Astrocyte (in vitro differentiated cells and primary cell): ENCODE measurements at regions not wholly inside any gene's neighbourhood (a gene's known extent, or its start where the extent isn't known, plus 50 kb on each side); places are given as distances from the start of the nearest gene placed in this dataset.

ENCODE experiments used
- DNase-seq: peaks from one replicate; pipeline ENCODE4 v3.0.0-alpha.2; 2010; ENCODE audit warnings: low read depth
- FAIRE-seq: peaks from 2 replicates; lab custom pipeline; 2011; peaks lifted over from hg19 to GRCh38; lab: Jason Lieb, UNC
- H2AFZ ChIP-seq: 2 replicates; pipeline ENCODE4 v1.6.0; 2012; ENCODE audit warnings: low read depth, low read length, inconsistent platforms
- H3K27ac ChIP-seq: 2 replicates; pipeline ENCODE4 v1.5.1; 2011; ENCODE audit warnings: low read depth, low read length, inconsistent platforms
- H3K27me3 ChIP-seq: 2 replicates; pipeline ENCODE4 v1.6.0; 2011; ENCODE audit warnings: low read length, inconsistent platforms; ENCODE audit not compliant: insufficient read depth
- H3K36me3 ChIP-seq: 2 replicates; pipeline ENCODE4 v1.5.1; 2011; ENCODE audit warnings: low read length, inconsistent platforms; ENCODE audit not compliant: insufficient read depth
- H3K4me1 ChIP-seq: 2 replicates; pipeline ENCODE4 v1.5.1; 2011; ENCODE audit warnings: low read length, inconsistent platforms; ENCODE audit not compliant: insufficient read depth
- H3K4me2 ChIP-seq: 2 replicates; pipeline ENCODE4 v1.6.0; 2012; ENCODE audit warnings: low read length, inconsistent platforms
- H3K4me3 ChIP-seq: 2 replicates; pipeline ENCODE4 v1.5.1; 2011; ENCODE audit warnings: low read depth, mild to moderate bottlenecking, low read length, inconsistent platforms; ENCODE audit not compliant: insufficient read depth
- H3K79me2 ChIP-seq: 2 replicates; pipeline ENCODE4 v1.6.0; 2012; ENCODE audit warnings: mild to moderate bottlenecking, low read length, inconsistent platforms; ENCODE audit not compliant: insufficient read depth
- H3K9ac ChIP-seq: 2 replicates; pipeline ENCODE4 v1.6.0; 2012; ENCODE audit warnings: mild to moderate bottlenecking, low read length, inconsistent platforms
- H3K9me3 ChIP-seq: 2 replicates; pipeline ENCODE4 v1.5.1; 2012; ENCODE audit warnings: low read depth, mild to moderate bottlenecking, low read length, inconsistent platforms; ENCODE audit not compliant: insufficient read depth
- H4K20me1 ChIP-seq: 2 replicates; pipeline ENCODE4 v1.6.0; 2012; ENCODE audit warnings: low read length, inconsistent platforms; ENCODE audit not compliant: insufficient read depth
- H3K27ac Mint-ChIP-seq: one replicate; pipeline ENCODE4 v1.8.0; 2021; ENCODE audit warnings: mild to moderate bottlenecking, mixed read lengths; ENCODE audit not compliant: unreplicated experiment
- H3K27me3 Mint-ChIP-seq: one replicate; pipeline ENCODE4 v1.8.0; 2021; ENCODE audit warnings: low read depth, mixed read lengths; ENCODE audit not compliant: unreplicated experiment
- H3K36me3 Mint-ChIP-seq: one replicate; pipeline ENCODE4 v1.8.0; 2021; ENCODE audit warnings: low read depth, mixed read lengths; ENCODE audit not compliant: unreplicated experiment
- H3K4me1 Mint-ChIP-seq: one replicate; pipeline ENCODE4 v1.8.0; 2021; ENCODE audit warnings: low read depth, mixed read lengths; ENCODE audit not compliant: unreplicated experiment
- H3K4me3 Mint-ChIP-seq: one replicate; pipeline ENCODE4 v1.8.0; 2021; ENCODE audit warnings: mild to moderate bottlenecking, moderate library complexity, mixed read lengths; ENCODE audit not compliant: unreplicated experiment
- H3K9me3 Mint-ChIP-seq: one replicate; pipeline ENCODE4 v1.8.0; 2021; ENCODE audit warnings: mild to moderate bottlenecking, mixed read lengths; ENCODE audit not compliant: unreplicated experiment
- EZH2 ChIP-seq: IDR thresholded peaks from 2 replicates; pipeline ENCODE4 v1.6.1; 2012; ENCODE audit warnings: mild to moderate bottlenecking, low read length, inconsistent platforms; ENCODE audit not compliant: insufficient read depth
- TF ChIP-seq, protein P1 (sequence below): IDR thresholded peaks from 2 replicates; pipeline ENCODE4 v1.5.1; 2011; ENCODE audit warnings: low read depth, mild to moderate bottlenecking, inconsistent platforms, low read length, moderate library complexity; ENCODE audit not compliant: insufficient read depth

DNA sequence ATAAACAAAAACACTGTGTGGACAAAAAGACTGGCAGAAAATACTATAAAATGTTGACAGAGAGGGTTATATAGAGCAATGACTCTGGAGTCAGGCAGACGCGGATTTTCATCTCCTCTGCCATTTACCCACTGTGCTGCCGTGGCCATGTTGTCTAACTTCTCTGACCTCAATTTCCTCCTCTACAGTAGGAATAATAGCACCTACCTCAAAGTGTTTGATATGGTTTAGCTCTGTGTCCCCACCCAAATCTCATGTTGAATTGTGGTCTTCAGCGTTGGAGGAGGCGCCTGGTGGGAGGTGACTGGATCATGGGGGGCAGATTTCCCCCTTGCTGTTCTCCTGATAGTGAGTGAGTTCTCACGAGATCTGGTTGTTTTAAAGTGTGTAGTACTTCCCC is 78.2 kb upstream of the CALN1 start:
- Histone ChIP-seq H3K4me3 (no peak overlapping the region), H3K9me3 (no peaks in the 10 kb centered on the region), H3K4me1 (no peaks in the 10 kb centered on the region), H3K36me3 (no peaks in the 10 kb centered on the region), H3K27ac (no peak overlapping the region), H3K79me2 (no peaks in the 10 kb centered on the region), H3K9ac (no peak overlapping the region), H3K4me2 (no peak overlapping the region), H2AFZ (no peak overlapping the region), H3K27me3 (no peaks in the 10 kb centered on the region), H4K20me1 (no peaks in the 10 kb centered on the region)
- no peaks in the 10 kb centered on the region for H3K4me1 Mint-ChIP-seq
- no peaks in the 10 kb centered on the region for H3K36me3 Mint-ChIP-seq
- DNase-seq (no peak), FAIRE-seq (no peak)
- TF ChIP-seq, protein P1, sequence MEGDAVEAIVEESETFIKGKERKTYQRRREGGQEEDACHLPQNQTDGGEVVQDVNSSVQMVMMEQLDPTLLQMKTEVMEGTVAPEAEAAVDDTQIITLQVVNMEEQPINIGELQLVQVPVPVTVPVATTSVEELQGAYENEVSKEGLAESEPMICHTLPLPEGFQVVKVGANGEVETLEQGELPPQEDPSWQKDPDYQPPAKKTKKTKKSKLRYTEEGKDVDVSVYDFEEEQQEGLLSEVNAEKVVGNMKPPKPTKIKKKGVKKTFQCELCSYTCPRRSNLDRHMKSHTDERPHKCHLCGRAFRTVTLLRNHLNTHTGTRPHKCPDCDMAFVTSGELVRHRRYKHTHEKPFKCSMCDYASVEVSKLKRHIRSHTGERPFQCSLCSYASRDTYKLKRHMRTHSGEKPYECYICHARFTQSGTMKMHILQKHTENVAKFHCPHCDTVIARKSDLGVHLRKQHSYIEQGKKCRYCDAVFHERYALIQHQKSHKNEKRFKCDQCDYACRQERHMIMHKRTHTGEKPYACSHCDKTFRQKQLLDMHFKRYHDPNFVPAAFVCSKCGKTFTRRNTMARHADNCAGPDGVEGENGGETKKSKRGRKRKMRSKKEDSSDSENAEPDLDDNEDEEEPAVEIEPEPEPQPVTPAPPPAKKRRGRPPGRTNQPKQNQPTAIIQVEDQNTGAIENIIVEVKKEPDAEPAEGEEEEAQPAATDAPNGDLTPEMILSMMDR = no peak
- TF ChIP-seq EZH2 = no peak
- H3K9me3 Mint-ChIP-seq = peaks cover 5% of the 10 kb centered on the region
- H3K27me3 Mint-ChIP-seq = peaks cover 6% of the 10 kb centered on the region
- H3K4me3 Mint-ChIP-seq = no peak overlapping the region
- H3K27ac Mint-ChIP-seq = no peak overlapping the region

DNA sequence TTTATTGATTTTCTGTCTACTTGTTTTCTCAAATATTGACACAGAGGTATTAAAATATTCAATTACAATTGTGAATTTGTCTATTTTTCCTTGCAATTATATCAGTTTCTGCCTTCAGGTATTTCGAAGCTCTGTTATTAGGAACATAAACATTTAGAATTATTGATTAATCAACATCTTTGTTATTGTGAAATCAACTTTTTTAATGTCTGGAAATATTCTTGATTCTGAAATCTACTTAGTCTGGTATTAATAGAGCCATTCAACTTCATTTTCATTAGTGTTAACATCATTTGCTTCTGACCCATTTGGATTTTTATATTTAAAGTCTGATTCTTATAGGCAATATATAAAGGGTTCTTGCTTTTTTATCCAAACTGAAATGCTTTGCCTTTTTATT is 69.8 kb upstream of the CALN1 start:
- Mint-ChIP-seq H3K4me3 (no peak overlapping the region), H3K4me1 (no peaks in the 10 kb centered on the region), H3K9me3 (no peaks in the 10 kb centered on the region), H3K27ac (no peak overlapping the region), H3K36me3 (peaks cover 2% of the 10 kb centered on the region), H3K27me3 (no peaks in the 10 kb centered on the region)
- no peaks in the 10 kb centered on the region for H3K9me3 ChIP-seq
- no peak overlapping the region for H3K4me2 ChIP-seq
- DNase-seq (no peak), FAIRE-seq (no peak)
- H3K79me2 ChIP-seq = no peaks in the 10 kb centered on the region
- H4K20me1 ChIP-seq = no peaks in the 10 kb centered on the region
- TF ChIP-seq, protein P1 = no peak
- TF ChIP-seq EZH2 = no peak
- H3K27me3 ChIP-seq = no peaks in the 10 kb centered on the region
- no peak overlapping the region for H2AFZ ChIP-seq
- no peaks in the 10 kb centered on the region for H3K36me3 ChIP-seq
- no peak overlapping the region for H3K4me3 ChIP-seq
- H3K9ac ChIP-seq = no peak overlapping the region
- H3K4me1 ChIP-seq = no peaks in the 10 kb centered on the region
- H3K27ac ChIP-seq = no peak overlapping the region

DNA sequence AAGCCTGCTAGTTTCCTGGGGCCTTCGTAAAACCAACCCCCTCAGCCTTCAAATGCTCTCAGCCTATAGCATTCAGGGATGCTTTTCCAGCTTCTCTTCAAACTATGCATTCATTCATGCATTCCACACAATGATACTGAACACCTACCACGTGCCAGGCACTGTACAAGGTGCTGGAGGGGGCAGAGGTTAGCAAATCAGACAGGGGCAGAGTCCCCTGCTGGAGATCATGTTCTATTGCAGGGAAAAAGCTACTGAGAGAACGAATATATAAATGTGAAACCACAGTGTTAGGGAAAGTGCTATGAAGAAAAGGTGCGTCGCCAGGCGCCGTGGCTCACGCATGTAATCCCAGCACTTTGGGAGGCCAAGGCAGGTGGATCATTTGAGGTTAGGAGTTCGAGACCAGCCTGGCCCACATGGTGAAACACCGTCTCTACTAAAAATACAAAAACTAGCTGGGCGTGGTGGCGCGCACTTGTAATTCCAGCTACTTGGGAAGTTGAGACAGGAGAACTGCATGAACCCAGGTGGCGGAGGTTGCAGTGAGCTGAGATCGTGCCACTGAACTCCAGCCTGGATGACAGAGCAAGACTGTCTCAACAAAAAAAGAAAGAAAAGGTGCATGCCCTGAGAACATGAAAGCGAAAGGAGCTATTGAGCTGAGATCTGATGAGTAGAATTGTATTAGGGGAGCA is 64.6 kb upstream of the CALN1 start:
- H4K20me1 ChIP-seq = no peaks in the 10 kb centered on the region
- H3K9me3 ChIP-seq = peaks cover 4% of the 10 kb centered on the region
- H3K27ac Mint-ChIP-seq = no peak overlapping the region
- H3K4me1 Mint-ChIP-seq = no peaks in the 10 kb centered on the region
- no peak overlapping the region for H3K4me3 Mint-ChIP-seq
- no peak overlapping the region for H3K4me2 ChIP-seq
- no peak for FAIRE-seq
- H3K79me2 ChIP-seq = no peaks in the 10 kb centered on the region
- H3K9me3 Mint-ChIP-seq = peaks cover 6% of the 10 kb centered on the region
- H3K27me3 Mint-ChIP-seq = peaks cover 4% of the 10 kb centered on the region
- no peak overlapping the region for H3K27ac ChIP-seq
- no peaks in the 10 kb centered on the region for H3K4me1 ChIP-seq
- TF ChIP-seq, protein P1 = no peak
- TF ChIP-seq EZH2 = no peak
- H2AFZ ChIP-seq = no peak overlapping the region
- no peak overlapping the region for H3K4me3 ChIP-seq
- no peaks in the 10 kb centered on the region for H3K27me3 ChIP-seq
- H3K9ac ChIP-seq = no peak overlapping the region
- no peak for DNase-seq
- H3K36me3 Mint-ChIP-seq = peaks cover 2% of the 10 kb centered on the region
- H3K36me3 ChIP-seq = no peaks in the 10 kb centered on the region
